ENCODE measurements at regions not wholly inside any gene's neighbourhood (a gene's known extent, or its start where the extent isn't known, plus 50 kb on each side); places are given as distances from the start of the nearest gene placed in this dataset.
"Not testable (repeated sequence)": the region's sequence is repeated elsewhere in the genome, so short reads cannot be mapped to it uniquely, and the experiment has no call there.

- Histone ChIP-seq H3K4me2 (ENCODE audit: low read depth, low read length, poor library complexity, severe bottlenecking) (peak overlapping the region; percentile 82), H3K9ac (ENCODE audit: low read length) (peak overlapping the region; percentile 83), H3K4me3 (ENCODE audit: insufficient read depth, low read length, poor library complexity, severe bottlenecking) (peak overlapping the region; percentile 73), H3K27ac (ENCODE audit: low read depth, low read length) (peak overlapping the region; percentile 74)
- H3K27me3 ChIP-seq (ENCODE audit: low read length); H3K9me3 ChIP-seq (ENCODE audit: insufficient read depth, low read length); H3K79me2 ChIP-seq (ENCODE audit: insufficient read depth, low read length); H4K20me1 ChIP-seq (ENCODE audit: low read depth, low read length); H3K9me2 ChIP-seq (replicated peaks; ENCODE audit: insufficient read depth, low read length); H2AFZ ChIP-seq (ENCODE audit: low read depth, low read length, severe bottlenecking); H3F3A ChIP-seq (ENCODE audit: insufficient read depth); H3K36me3 ChIP-seq (ENCODE audit: low read length): not testable (repeated sequence)
Observed at GRCh38 chr9:62798884-62799850, 1609.3 kb downstream of the SPATA31A7 start.

DNA sequence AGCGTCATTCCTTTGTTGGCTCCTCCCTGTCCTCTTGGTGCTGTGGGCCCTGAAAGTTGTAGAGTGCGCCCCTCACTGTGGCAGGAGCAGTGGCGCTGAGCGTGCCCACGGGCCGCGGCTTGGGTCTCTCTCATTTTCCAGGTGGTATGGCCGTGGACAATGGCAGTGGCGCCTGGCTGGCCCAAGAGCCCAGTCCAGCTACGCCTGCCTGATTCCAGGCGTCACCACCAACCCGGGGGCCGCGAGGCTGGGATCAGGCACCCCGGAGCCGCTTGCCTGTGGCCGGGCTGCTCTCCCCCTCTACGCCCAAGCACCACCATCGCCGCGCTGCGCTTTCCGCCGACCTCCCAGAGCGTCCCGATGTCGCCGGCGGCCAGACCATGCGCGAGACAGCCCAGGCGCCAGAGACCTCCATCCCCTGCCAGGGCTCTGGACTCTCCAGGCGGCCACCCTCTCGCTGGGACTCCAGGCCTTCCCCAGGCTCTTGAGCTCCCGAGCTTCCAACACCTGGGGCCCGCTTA, 1610.1 kb downstream of the SPATA31A7 start:
- H3K79me2 ChIP-seq (ENCODE audit: insufficient read depth, low read length); H4K20me1 ChIP-seq (ENCODE audit: low read depth, low read length); H3K9me3 ChIP-seq (ENCODE audit: insufficient read depth, low read length); H3K36me3 ChIP-seq (ENCODE audit: low read length); H3K9me2 ChIP-seq (replicated peaks; ENCODE audit: insufficient read depth, low read length); H2AFZ ChIP-seq (ENCODE audit: low read depth, low read length, severe bottlenecking); H3F3A ChIP-seq (ENCODE audit: insufficient read depth); H3K27me3 ChIP-seq (ENCODE audit: low read length): not testable (repeated sequence)
- Histone ChIP-seq H3K4me2 (ENCODE audit: low read depth, low read length, poor library complexity, severe bottlenecking) (peak overlapping the region; percentile 82), H3K27ac (ENCODE audit: low read depth, low read length) (peak overlapping the region; percentile 74), H3K9ac (ENCODE audit: low read length) (peak overlapping the region; percentile 83), H3K4me3 (ENCODE audit: insufficient read depth, low read length, poor library complexity, severe bottlenecking) (peak overlapping the region; percentile 73)

DNA sequence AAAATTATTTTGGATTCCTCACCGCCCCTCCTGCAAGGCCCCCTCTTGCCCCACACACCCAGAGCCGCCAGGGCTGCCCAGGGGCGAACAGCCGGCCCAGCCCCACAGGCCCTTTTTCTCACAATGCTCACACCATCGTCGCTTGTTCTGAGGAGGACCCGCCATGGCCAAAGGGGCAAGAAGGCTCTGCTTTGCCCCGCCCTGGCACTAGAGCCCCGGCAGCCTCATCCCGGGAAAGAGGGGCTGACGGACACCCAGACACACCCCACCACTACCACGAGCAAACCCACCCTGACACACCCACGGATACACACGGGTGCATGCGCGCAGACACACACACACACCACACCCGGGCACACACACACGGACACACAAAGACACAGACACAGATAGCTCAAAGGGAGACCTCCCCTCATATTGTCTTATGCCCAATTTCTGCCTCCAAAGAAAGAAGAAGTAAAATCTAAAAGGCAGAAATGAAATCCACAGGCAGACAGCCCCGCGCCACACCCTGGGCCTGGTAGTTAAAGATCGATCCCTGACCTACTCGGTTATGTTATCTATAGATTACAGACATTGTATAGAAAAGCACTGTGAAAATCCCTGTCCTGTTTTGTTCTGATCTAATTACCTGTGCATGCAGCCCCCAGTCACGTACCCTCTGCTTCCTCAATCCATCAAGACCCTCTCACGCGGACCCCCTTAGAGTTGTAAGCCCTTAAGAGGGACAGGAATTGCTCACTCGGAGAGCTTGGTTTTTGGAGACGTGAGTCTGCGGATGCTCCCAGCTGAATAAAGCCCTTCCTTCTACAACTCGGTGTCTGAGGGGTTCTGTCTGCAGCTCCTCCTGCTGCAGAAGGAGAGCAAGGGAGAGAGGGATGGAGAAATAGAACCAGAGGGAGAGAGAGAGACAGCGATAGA, 1610.9 kb downstream of the SPATA31A7 start:
- H3K9me2 ChIP-seq (replicated peaks; ENCODE audit: insufficient read depth, low read length); H3K79me2 ChIP-seq (ENCODE audit: insufficient read depth, low read length); H2AFZ ChIP-seq (ENCODE audit: low read depth, low read length, severe bottlenecking); H3K27me3 ChIP-seq (ENCODE audit: low read length); H3F3A ChIP-seq (ENCODE audit: insufficient read depth); H3K36me3 ChIP-seq (ENCODE audit: low read length); H4K20me1 ChIP-seq (ENCODE audit: low read depth, low read length); H3K9me3 ChIP-seq (ENCODE audit: insufficient read depth, low read length): not testable (repeated sequence)
- Histone ChIP-seq H3K4me3 (ENCODE audit: insufficient read depth, low read length, poor library complexity, severe bottlenecking) (peak overlapping the region; percentile 73), H3K27ac (ENCODE audit: low read depth, low read length) (peak overlapping the region; percentile 74), H3K4me2 (ENCODE audit: low read depth, low read length, poor library complexity, severe bottlenecking) (peak overlapping the region; percentile 82), H3K9ac (ENCODE audit: low read length) (peak overlapping the region; percentile 83)

- Histone ChIP-seq H3K4me2 (ENCODE audit: low read depth, low read length, poor library complexity, severe bottlenecking) (peak overlapping the region; percentile 82), H3K9ac (ENCODE audit: low read length) (peak overlapping the region; percentile 83), H3K27ac (ENCODE audit: low read depth, low read length) (peak overlapping the region; percentile 74), H3K4me3 (ENCODE audit: insufficient read depth, low read length, poor library complexity, severe bottlenecking) (peak overlapping the region; percentile 73)
- H3K9me3 ChIP-seq (ENCODE audit: insufficient read depth, low read length); H2AFZ ChIP-seq (ENCODE audit: low read depth, low read length, severe bottlenecking); H3K27me3 ChIP-seq (ENCODE audit: low read length); H3K9me2 ChIP-seq (replicated peaks; ENCODE audit: insufficient read depth, low read length); H3F3A ChIP-seq (ENCODE audit: insufficient read depth); H3K79me2 ChIP-seq (ENCODE audit: insufficient read depth, low read length); H3K36me3 ChIP-seq (ENCODE audit: low read length); H4K20me1 ChIP-seq (ENCODE audit: low read depth, low read length): not testable (repeated sequence)
Observed at GRCh38 chr9:62801372-62801811, 1611.6 kb downstream of the SPATA31A7 start.

- H2AFZ ChIP-seq (ENCODE audit: low read depth, low read length, severe bottlenecking): peak overlapping the region; percentile 93
- H3K79me2 ChIP-seq (ENCODE audit: insufficient read depth, low read length); H3K9me3 ChIP-seq (ENCODE audit: insufficient read depth, low read length); H3K9me2 ChIP-seq (replicated peaks; ENCODE audit: insufficient read depth, low read length); H4K20me1 ChIP-seq (ENCODE audit: low read depth, low read length); H3K36me3 ChIP-seq (ENCODE audit: low read length); H3K27me3 ChIP-seq (ENCODE audit: low read length); H3F3A ChIP-seq (ENCODE audit: insufficient read depth): not testable (repeated sequence)
- H3K9ac ChIP-seq (ENCODE audit: low read length): peak overlapping the region; percentile 83
- H3K27ac ChIP-seq (ENCODE audit: low read depth, low read length): peak overlapping the region; percentile 74
- peak overlapping the region; percentile 82 for H3K4me2 ChIP-seq (ENCODE audit: low read depth, low read length, poor library complexity, severe bottlenecking)
- H3K4me3 ChIP-seq (ENCODE audit: insufficient read depth, low read length, poor library complexity, severe bottlenecking): peak overlapping the region; percentile 73
Observed at GRCh38 chr9:62801961-62802718, 1612.3 kb downstream of the SPATA31A7 start.

- Histone ChIP-seq H3K4me2 (ENCODE audit: low read depth, low read length, poor library complexity, severe bottlenecking) (peak overlapping the region; percentile 82), H3K27ac (ENCODE audit: low read depth, low read length) (peak overlapping the region; percentile 74; the same call in 1 of the 2 replicates)
Observed at GRCh38 chr9:62802719-62803079, 1612.9 kb downstream of the SPATA31A7 start.

DNA sequence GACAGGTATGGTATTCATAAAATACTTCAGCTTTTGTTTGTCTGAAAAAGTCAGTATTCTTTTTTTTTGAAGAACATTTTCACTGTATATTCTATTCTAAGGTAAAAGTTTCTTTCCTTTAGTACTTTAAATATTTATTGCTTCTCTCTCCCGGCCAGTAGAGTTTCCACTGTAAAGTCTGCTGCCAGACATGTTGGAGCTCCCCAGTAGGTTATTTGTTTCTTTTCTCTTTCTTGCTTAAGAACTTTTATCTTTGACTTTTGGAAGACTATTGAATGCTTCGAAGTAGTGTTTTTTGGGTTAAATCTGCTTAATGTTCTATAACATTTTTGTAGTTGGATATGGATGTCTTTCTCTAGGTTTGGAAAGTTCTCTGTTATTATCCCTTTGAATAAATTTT, 1613.3 kb downstream of the SPATA31A7 start:
- Histone ChIP-seq H3K4me2 (ENCODE audit: low read depth, low read length, poor library complexity, severe bottlenecking) (peak overlapping the region; percentile 82), H2AFZ (ENCODE audit: low read depth, low read length, severe bottlenecking) (peak overlapping the region; percentile 11), H3K9ac (ENCODE audit: low read length) (peak overlapping the region; percentile 83), H3K4me3 (ENCODE audit: insufficient read depth, low read length, poor library complexity, severe bottlenecking) (peak overlapping the region; percentile 73)
- not testable (repeated sequence) for H3F3A ChIP-seq (ENCODE audit: insufficient read depth); H3K27me3 ChIP-seq (ENCODE audit: low read length); H4K20me1 ChIP-seq (ENCODE audit: low read depth, low read length); H3K79me2 ChIP-seq (ENCODE audit: insufficient read depth, low read length); H3K27ac ChIP-seq (ENCODE audit: low read depth, low read length); H3K36me3 ChIP-seq (ENCODE audit: low read length); H3K9me2 ChIP-seq (replicated peaks; ENCODE audit: insufficient read depth, low read length); H3K9me3 ChIP-seq (ENCODE audit: insufficient read depth, low read length)

More at GRCh38 chr9:62802719-62803079, 1612.9 kb downstream of the SPATA31A7 start:
- H3K9me2 ChIP-seq (replicated peaks; ENCODE audit: insufficient read depth, low read length); H3K27me3 ChIP-seq (ENCODE audit: low read length); H3K9me3 ChIP-seq (ENCODE audit: insufficient read depth, low read length); H3K79me2 ChIP-seq (ENCODE audit: insufficient read depth, low read length); H3K36me3 ChIP-seq (ENCODE audit: low read length); H4K20me1 ChIP-seq (ENCODE audit: low read depth, low read length); H3F3A ChIP-seq (ENCODE audit: insufficient read depth): not testable (repeated sequence)
- Histone ChIP-seq H3K9ac (ENCODE audit: low read length) (peak overlapping the region; percentile 83), H2AFZ (ENCODE audit: low read depth, low read length, severe bottlenecking) (peak overlapping the region; percentile 11), H3K4me3 (ENCODE audit: insufficient read depth, low read length, poor library complexity, severe bottlenecking) (peak overlapping the region; percentile 73)

Data from SU-DHL-6 (cell line).